C1 segment of cervical spinal cord (tissue), 14 donors: ENCODE measurements at regions not wholly inside any gene's neighbourhood (a gene's known extent, or its start where the extent isn't known, plus 50 kb on each side); places are given as distances from the start of the nearest gene placed in this dataset.
A peak's percentile ranks its signal among the peaks of the same experiment; 100 is the strongest.

Experiments used
- DNase-seq, 14 donors: peaks; one replicate each; lab custom pipeline; 2025; lab: John Stamatoyannopoulos, UW

- no peak for DNase-seq
These were observed 468.5 kb downstream of the ZNF608 start for GRCh38 chr5:124277767-124278545.

DNA sequence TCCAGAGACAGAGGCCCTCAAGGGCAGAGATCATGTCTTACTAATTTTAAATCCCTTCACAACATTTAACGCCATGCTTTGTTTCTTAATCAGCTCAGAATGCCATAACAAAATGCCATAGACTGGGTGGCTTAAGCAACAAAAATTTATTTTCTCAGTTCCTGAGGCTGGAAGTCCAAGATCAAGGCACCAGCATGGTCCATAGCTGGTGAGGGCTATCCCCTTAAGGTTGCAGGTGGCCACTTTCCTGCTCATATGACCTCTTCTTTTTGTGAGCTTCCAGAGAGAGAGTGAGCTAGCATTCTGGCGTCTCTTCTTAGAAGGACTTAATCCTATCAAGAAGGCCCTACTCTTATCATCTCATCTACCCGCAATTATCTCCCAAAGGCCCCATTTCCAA, 470.3 kb downstream of the ZNF608 start:
- DNase-seq, result no peak

- no peak for DNase-seq
These were observed 471.5 kb downstream of the ZNF608 start for GRCh38 chr5:124274949-124275348.

- no peak for DNase-seq
These were observed 481.9 kb downstream of the ZNF608 start for GRCh38 chr5:124264499-124264898.

GRCh38 chr5:124263680-124264491, 482.6 kb downstream of the ZNF608 start:
- peak in 3 of 14 donors; percentile 33 to 52 (median 35) for DNase-seq

DNA sequence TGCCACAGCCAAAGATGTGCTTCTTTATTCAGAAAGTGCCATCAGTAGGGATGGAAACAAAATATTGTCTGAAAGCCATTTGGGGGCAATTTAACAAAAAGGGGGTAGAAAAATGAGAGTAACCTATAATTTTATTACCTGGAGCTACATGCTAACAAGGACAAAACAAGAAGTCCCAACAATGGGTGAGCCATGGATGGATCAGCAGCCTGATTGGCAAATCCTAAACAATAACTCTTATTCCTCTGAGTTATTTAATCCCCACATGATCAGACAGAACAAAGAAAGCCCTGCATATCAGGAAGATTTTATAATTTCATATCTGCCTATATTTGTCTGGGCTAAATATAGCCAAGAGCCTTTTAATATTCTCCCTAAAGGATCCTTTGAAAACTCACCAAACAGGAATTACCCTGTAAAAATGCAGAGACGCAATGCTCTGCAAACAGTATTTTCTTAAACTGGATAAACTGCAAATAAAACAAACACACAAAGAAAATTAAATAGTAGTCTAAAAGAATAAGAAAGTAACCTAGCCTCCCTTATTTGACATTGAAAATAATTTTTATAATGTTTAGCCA, 483.4 kb downstream of the ZNF608 start:
- DNase-seq, result no peak

DNA sequence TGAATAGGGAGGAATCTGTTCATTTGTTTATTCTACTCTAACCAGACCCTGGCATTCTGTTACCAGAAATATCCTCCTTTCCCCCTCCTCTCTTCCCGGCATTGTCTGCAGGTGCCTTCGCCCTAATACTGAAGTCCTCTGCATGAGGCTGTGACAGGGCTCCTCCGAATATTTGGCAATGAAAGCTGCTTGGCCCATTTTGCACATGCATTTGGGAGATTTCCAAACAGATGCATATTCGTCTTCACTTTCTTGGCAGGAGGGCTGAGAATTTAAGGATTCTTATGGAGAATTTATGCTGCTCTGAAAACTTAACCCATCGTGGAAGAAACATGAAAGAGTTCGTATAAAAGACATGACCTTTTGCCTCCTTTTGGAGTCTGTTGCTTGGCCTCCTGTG, 484.0 kb downstream of the ZNF608 start:
- peak in 1 of 14 donors; percentile 16 for DNase-seq

- DNase-seq, result no peak
These were observed 484.6 kb downstream of the ZNF608 start for GRCh38 chr5:124261848-124262247.

DNA sequence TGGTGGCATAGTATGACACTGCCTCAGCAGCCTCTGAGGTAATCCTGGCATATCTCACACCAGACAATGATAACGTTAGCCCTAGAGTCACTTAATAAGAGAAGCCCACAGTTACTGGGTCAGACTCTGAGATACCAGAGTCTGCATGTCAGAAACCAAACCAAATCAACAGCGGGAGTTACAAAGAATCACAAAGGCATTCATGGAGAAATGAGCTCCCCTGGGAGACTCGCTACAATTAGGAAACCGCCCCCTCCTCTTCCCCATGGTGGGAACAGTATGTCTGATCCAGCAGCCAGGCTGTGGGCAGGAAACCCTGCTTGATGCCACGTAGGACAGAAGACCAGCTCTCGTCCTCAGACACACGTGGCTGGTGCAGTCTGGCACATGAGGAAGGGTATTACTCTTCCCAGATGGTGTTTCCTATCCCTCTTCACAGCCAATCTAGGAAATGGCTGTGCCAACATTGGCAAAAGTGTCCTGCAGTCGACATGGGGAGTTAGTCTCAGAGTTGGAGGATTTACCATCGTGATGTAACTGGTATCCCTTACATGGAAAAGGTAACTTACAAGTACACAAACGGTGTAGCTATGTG, 485.4 kb downstream of the ZNF608 start:
- peak in 1 of 14 donors; percentile 43 for DNase-seq

DNA sequence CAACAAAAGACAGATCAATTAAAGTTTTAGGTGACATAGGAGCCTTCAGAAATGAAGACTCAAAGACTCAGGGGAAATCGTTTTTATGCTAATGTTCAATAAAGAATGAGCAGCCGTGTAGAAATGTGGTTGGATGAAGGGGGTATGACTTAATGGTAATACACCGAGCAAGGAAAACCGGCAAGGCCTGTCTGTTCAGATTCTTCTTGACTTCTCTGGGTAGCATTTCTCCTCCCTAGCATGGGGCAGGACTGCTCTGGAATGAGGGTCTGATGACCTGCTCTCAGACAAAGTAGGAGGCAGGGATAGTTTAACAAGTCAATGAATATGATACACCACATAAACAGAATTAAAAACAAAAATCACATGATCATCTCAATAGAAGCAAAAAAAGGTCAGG, 487.4 kb downstream of the ZNF608 start:
- no peak for DNase-seq

DNA sequence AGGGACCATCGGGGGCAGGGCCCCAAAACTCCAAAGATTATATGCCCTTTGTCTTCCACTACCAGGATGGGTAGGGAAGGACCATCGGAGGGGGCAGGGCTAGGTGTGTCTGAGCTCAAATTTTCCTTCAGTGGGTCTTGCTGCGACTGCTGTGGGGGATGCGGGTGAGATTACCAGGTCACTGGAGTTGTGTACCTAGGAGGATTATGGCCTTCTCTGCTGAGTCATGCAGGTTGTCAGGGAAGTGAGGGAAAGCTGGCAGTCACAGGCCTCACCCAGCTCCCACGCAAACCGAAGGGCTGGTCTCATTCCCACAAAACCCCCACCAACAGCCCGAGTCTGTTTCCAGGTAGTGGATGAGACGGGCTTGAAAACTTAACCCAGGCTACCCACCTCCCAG, 489.4 kb downstream of the ZNF608 start:
- no peak for DNase-seq

GRCh38 chr5:124253203-124253810, 493.1 kb downstream of the ZNF608 start:
- peak in 3 of 14 donors; percentile 12 to 32 (median 18) for DNase-seq

GRCh38 chr5:124252747-124253146, 493.7 kb downstream of the ZNF608 start:
- no peak for DNase-seq

- DNase-seq, result peak in 1 of 14 donors; percentile 15
These were observed 494.2 kb downstream of the ZNF608 start for GRCh38 chr5:124252191-124252638.

DNA sequence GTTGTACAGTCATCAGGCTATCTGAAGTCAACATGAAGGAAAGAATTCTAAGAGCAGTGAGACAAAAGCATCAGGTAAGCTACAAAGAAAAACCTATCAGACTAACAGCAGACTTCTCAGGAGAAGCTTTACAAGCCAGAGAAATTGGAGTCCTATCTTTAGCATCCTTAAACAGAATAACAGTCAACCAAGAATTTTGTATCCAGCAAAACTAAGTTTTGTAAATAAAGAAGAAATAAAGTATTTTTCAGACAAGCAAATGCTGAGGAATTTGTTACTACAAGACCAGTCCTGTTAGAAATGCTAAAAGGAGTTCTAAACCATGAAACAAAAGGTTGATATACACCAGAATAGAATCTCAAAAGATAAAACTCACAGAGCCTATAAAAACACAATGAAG, 501.2 kb downstream of the ZNF608 start:
- DNase-seq, result no peak

DNA sequence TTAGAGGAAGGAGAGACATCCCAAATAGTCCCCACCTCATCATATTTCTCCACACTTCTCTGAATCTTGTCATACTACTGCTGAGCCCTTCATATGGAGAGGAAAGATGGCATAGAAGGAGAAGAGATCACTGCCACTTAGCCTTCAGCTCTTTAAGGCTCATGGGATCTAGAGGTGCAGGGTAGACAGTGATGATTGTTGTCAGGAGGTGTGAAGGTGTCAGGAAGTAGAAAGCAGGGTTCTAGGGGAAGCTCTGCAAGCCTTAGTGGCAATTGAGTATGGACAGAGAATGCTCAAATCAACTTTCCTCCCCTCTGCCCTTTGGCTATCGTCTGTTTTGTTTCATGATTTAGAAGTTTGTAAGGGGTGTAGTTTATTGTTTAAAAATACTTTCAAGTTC, 505.7 kb downstream of the ZNF608 start:
- no peak for DNase-seq

DNA sequence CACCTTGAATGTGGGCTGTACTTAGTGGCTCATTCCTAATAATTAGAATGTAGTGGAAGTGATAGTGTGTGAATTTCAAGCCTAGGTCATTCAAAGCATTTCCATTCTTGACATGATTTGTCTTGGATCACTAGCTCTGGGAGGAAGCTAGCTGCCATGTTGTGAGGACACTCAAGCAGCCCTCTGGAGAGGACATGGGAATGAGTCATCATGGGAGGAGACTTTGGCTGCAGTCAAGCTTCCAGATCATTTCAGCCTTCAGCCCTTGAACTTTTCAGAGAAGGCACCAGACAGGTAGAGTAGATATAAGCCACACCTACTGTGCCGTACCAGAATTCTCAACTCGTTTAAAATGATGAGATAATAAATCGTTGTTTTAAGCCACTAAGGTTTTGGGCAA, 506.9 kb downstream of the ZNF608 start:
- DNase-seq, result no peak

DNA sequence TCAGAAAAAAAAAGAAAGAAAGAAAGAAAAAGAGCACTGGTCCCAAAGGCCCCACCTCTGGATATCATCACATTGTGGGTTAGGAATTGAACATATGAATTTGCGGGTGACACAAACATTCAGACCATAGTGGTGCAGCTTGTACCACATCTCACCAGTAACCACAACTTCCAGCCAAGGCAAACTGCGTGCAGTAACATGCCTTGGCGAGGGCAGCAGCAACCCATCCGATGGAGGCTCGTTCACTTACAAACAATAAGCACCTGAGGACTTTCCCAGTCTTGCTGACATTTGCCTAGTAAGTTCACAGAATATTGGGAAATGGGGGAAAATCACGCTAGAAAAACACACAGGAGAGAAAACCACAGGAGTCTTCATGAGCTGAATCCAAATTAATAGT, 508.1 kb downstream of the ZNF608 start:
- DNase-seq, result no peak

DNA sequence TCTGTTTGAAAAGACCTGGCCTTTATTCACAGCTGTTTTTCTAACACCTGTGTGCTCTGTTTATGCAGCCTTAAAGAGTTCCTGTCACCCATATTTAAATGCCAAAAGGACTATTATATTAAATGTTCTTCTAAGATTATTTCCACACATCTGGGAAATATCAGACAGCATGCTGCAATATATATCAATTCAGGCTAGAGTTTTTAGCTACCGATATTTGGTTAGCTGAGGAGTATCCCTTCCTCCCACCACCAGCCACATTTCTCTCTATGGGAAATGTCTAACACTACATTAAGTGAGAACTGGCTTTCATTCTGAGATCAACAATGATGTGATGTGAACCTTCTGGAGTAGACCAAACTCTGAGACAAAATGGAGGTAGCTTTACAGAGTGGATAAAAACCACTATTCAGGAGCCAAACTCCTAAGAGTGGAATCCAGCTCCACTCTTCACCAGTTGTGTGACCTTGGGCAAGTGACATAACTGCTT, 509.2 kb downstream of the ZNF608 start:
- no peak for DNase-seq

- DNase-seq, result no peak
These were observed 509.9 kb downstream of the ZNF608 start for GRCh38 chr5:124236361-124237205.
